Lower leg skin (tissue), 3 donors: ENCODE measurements at regions not wholly inside any gene's neighbourhood (a gene's known extent, or its start where the extent isn't known, plus 50 kb on each side); places are given as distances from the start of the nearest gene placed in this dataset.

Source experiments
- POLR2A ChIP-seq, 2 donors: fragments of 450-650 bp; IDR thresholded peaks; one replicate each; pipeline ENCODE4 v1.6.1; 2016 to 2017; ENCODE audit warnings: antibody characterized with exemption in 2 of 2, mild to moderate bottlenecking in 1 of 2, moderate library complexity in 1 of 2
- TF ChIP-seq, protein P1 (sequence below), 3 donors: fragments of 450-650 bp; IDR thresholded peaks; one replicate each; pipeline ENCODE4 v1.5.1; 2016; ENCODE audit warnings: antibody characterized with exemption in 3 of 3, mild to moderate bottlenecking in 3 of 3, moderate library complexity in 2 of 3

DNA sequence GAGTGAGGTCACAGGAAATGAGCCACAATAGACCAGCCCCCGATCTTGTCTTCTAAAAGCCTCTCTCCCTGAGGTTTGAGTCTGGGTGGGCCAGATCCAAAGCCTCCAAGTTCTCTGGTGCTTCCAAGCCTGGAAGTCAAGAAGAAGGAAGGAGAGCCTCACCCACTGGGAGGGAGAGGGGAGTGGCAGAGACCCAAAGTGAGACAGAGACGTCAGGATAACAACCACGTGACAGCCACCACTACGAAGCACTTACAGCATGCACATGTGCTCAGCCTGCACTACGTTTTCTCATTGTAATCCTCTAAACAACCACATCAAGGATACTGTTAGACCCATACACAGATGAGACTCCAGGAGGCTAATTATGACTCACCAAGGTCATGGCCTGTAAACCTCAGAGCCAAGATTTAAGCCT lies 197.3 kb upstream of the LINGO1 start:
- TF ChIP-seq, protein P1, sequence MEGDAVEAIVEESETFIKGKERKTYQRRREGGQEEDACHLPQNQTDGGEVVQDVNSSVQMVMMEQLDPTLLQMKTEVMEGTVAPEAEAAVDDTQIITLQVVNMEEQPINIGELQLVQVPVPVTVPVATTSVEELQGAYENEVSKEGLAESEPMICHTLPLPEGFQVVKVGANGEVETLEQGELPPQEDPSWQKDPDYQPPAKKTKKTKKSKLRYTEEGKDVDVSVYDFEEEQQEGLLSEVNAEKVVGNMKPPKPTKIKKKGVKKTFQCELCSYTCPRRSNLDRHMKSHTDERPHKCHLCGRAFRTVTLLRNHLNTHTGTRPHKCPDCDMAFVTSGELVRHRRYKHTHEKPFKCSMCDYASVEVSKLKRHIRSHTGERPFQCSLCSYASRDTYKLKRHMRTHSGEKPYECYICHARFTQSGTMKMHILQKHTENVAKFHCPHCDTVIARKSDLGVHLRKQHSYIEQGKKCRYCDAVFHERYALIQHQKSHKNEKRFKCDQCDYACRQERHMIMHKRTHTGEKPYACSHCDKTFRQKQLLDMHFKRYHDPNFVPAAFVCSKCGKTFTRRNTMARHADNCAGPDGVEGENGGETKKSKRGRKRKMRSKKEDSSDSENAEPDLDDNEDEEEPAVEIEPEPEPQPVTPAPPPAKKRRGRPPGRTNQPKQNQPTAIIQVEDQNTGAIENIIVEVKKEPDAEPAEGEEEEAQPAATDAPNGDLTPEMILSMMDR (IDR thresholded peaks at IDR 0.05) = no peak
- no peak for TF ChIP-seq POLR2A (IDR thresholded peaks at IDR 0.05)
